ENCODE measurements at regions not wholly inside any gene's neighbourhood (a gene's known extent, or its start where the extent isn't known, plus 50 kb on each side); places are given as distances from the start of the nearest gene placed in this dataset.

GRCh38 chr2:7265286-7265685 lies 348.1 kb downstream of the RNF144A start:
- DNase-seq (ENCODE audit: extremely low read depth, insufficient read length), result no peak
- TF ChIP-seq CTCF (IDR thresholded peaks at IDR 0.05; ENCODE audit: insufficient read depth, low read length, poor library complexity, severe bottlenecking), result no peak
- no peaks in the 10 kb centered on the region for H3K36me3 ChIP-seq (ENCODE audit: control insufficient read depth, insufficient read depth, low read length)
- H3K4me3 ChIP-seq (replicated peaks; ENCODE audit: low read depth, low read length), result no peak overlapping the region
- no peaks in the 10 kb centered on the region; the same call in 1 of the 2 replicates for H3K27me3 ChIP-seq (replicated peaks; ENCODE audit: control insufficient read depth, insufficient read depth, low read length)

GRCh38 chr2:7269106-7269643 lies 352.0 kb downstream of the RNF144A start:
- Histone ChIP-seq H3K4me3 (replicated peaks; ENCODE audit: low read depth, low read length) (no peak overlapping the region), H3K36me3 (ENCODE audit: control insufficient read depth, insufficient read depth, low read length) (no peaks in the 10 kb centered on the region), H3K27me3 (replicated peaks; ENCODE audit: control insufficient read depth, insufficient read depth, low read length) (no peaks in the 10 kb centered on the region)
- no peak for TF ChIP-seq CTCF (IDR thresholded peaks at IDR 0.05; ENCODE audit: insufficient read depth, low read length, poor library complexity, severe bottlenecking)
- no peak for DNase-seq (ENCODE audit: extremely low read depth, insufficient read length)

- no peaks in the 10 kb centered on the region; the same call in 1 of the 2 replicates for H3K27me3 ChIP-seq (replicated peaks; ENCODE audit: control insufficient read depth, insufficient read depth, low read length)
- no peak overlapping the region for H3K4me3 ChIP-seq (replicated peaks; ENCODE audit: low read depth, low read length)
- DNase-seq (ENCODE audit: extremely low read depth, insufficient read length), result no peak
- TF ChIP-seq CTCF (IDR thresholded peaks at IDR 0.05; ENCODE audit: insufficient read depth, low read length, poor library complexity, severe bottlenecking), result no peak
- no peaks in the 10 kb centered on the region for H3K36me3 ChIP-seq (ENCODE audit: control insufficient read depth, insufficient read depth, low read length)
Observed at GRCh38 chr2:7270011-7270431, 352.8 kb downstream of the RNF144A start.

GRCh38 chr2:7272210-7272609 lies 355.0 kb downstream of the RNF144A start:
- Histone ChIP-seq H3K36me3 (ENCODE audit: control insufficient read depth, insufficient read depth, low read length) (no peaks in the 10 kb centered on the region), H3K4me3 (replicated peaks; ENCODE audit: low read depth, low read length) (no peak overlapping the region), H3K27me3 (replicated peaks; ENCODE audit: control insufficient read depth, insufficient read depth, low read length) (no peaks in the 10 kb centered on the region; the same call in 1 of the 2 replicates)
- no peak for TF ChIP-seq CTCF (IDR thresholded peaks at IDR 0.05; ENCODE audit: insufficient read depth, low read length, poor library complexity, severe bottlenecking)
- no peak for DNase-seq (ENCODE audit: extremely low read depth, insufficient read length)

GRCh38 chr2:7278984-7279383 lies 361.8 kb downstream of the RNF144A start:
- H3K36me3 ChIP-seq (ENCODE audit: control insufficient read depth, insufficient read depth, low read length), result no peaks in the 10 kb centered on the region
- H3K4me3 ChIP-seq (replicated peaks; ENCODE audit: low read depth, low read length), result no peak overlapping the region
- H3K27me3 ChIP-seq (replicated peaks; ENCODE audit: control insufficient read depth, insufficient read depth, low read length), result no peaks in the 10 kb centered on the region; the same call in 1 of the 2 replicates
- DNase-seq (ENCODE audit: extremely low read depth, insufficient read length), result no peak
- TF ChIP-seq CTCF (IDR thresholded peaks at IDR 0.05; ENCODE audit: insufficient read depth, low read length, poor library complexity, severe bottlenecking), result no peak
